ENCODE measurements at regions not wholly inside any gene's neighbourhood (a gene's known extent, or its start where the extent isn't known, plus 50 kb on each side); places are given as distances from the start of the nearest gene placed in this dataset.

DNA sequence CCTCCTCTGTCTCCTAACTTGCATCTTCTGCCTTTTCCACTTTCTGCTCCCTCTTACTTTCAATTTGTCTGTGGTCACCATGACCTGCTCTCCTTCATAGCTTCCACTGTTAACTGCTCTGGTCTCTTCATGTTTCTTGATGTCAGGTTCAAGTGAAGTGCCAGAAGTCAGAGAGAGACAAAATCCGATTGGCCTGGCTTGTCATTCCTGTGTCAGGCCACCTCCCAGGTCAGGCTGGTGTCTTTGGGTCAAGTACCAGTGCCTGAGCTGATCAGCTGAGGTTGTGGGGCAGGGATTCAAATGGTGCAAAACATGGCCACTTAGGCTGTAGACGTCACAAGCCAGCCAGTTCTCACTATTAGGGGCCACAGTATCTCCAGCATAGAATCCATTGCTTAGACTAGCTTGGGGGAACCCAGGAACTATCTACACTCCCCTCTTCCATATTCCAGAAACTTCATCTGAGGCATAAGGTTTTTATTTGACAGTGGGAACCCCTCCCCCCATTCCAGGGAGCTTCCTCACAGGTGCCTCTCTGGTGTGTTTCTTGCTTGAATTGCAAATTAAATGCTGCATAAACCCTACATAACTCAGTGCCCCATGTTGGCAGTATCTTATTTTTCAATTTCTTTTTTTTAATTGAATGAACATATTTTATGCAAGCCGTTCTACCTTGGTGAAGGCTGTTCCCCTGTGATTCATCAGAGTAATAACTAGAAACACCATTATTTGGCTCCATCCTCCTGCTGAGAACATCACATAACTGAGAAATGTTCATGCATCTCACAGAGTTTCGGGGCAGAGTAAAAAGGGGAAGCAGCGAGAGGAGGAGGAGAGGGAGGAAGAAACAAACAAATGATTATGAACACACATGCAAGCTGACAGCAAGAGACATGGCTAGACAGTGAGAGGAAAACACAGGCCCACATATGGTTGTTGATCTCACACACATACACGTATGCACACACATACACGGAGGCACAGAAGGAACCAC, 175.8 kb downstream of the TLE3 start:
- TF ChIP-seq EZH2phosphoT487 (IDR thresholded peaks at IDR 0.05; ENCODE audit: borderline replicate concordance, low read length) (no peak), CTCF (IDR thresholded peaks at IDR 0.05; ENCODE audit: low read depth, low read length, poor library complexity, severe bottlenecking) (no peak)
- peaks cover 9% of the 10 kb centered on the region for H3K36me3 ChIP-seq (ENCODE audit: control insufficient read depth, low read length)
- H3K79me2 ChIP-seq (ENCODE audit: control insufficient read depth, low read length): no peaks in the 10 kb centered on the region
- H3K4me3 ChIP-seq (ENCODE audit: low read length): peak overlapping the region; percentile 51
- H3K4me2 ChIP-seq (ENCODE audit: low read length): peak overlapping the region; percentile 67
- H3K4me1 ChIP-seq (ENCODE audit: control insufficient read depth, low read length): peaks cover 64% of the 10 kb centered on the region
- H3K9me3 ChIP-seq (ENCODE audit: control insufficient read depth, insufficient read depth, low read length): peaks cover 25% of the 10 kb centered on the region
- peak overlapping the region; percentile 89 for H3K27ac ChIP-seq (ENCODE audit: low read depth, low read length)
- H3K9me2 ChIP-seq (replicated peaks; ENCODE audit: control insufficient read depth, low read length): no peaks in the 10 kb centered on the region
- no peaks in the 10 kb centered on the region for H4K20me1 ChIP-seq (ENCODE audit: control insufficient read depth, insufficient read depth, low read depth, low read length)
- H3K27me3 ChIP-seq (ENCODE audit: control insufficient read depth, low read length): no peaks in the 10 kb centered on the region
- peaks cover 26% of the 10 kb centered on the region for H3F3A ChIP-seq (ENCODE audit: control insufficient read depth, insufficient read depth)

DNA sequence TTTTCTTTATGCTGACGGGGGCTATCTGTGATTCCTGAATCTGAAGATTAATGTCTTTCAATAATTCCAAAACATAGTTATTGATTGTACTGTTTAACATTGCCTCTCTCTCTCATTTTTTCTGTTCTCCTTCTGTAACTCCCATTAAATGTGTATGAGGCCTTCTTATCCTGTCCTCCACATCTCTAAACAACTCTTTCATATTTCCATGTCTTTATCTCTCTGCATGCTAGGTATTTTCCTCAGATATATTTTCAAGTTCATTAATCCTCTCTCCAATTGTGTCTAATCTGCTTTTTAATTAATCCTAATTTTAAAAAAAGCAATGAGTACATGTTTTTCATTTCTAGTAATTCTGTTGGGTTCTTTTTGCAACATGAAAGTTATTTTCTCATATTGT, 173.2 kb downstream of the TLE3 start:
- Histone ChIP-seq H3K4me2 (ENCODE audit: low read length) (no peak overlapping the region), H3K9me3 (ENCODE audit: control insufficient read depth, insufficient read depth, low read length) (peaks cover 30% of the 10 kb centered on the region), H3K27ac (ENCODE audit: low read depth, low read length) (no peak overlapping the region), H3K36me3 (ENCODE audit: control insufficient read depth, low read length) (peaks cover 9% of the 10 kb centered on the region), H4K20me1 (ENCODE audit: control insufficient read depth, insufficient read depth, low read depth, low read length) (no peaks in the 10 kb centered on the region), H3F3A (ENCODE audit: control insufficient read depth, insufficient read depth) (peaks cover 26% of the 10 kb centered on the region), H3K9me2 (replicated peaks; ENCODE audit: control insufficient read depth, low read length) (no peaks in the 10 kb centered on the region), H3K4me3 (ENCODE audit: low read length) (no peak overlapping the region), H3K27me3 (ENCODE audit: control insufficient read depth, low read length) (no peaks in the 10 kb centered on the region), H3K79me2 (ENCODE audit: control insufficient read depth, low read length) (no peaks in the 10 kb centered on the region), H3K4me1 (ENCODE audit: control insufficient read depth, low read length) (peaks cover 42% of the 10 kb centered on the region)
- TF ChIP-seq CTCF (IDR thresholded peaks at IDR 0.05; ENCODE audit: low read depth, low read length, poor library complexity, severe bottlenecking): no peak
- TF ChIP-seq EZH2phosphoT487 (IDR thresholded peaks at IDR 0.05; ENCODE audit: borderline replicate concordance, low read length): no peak

GRCh38 chr15:69926006-69926405, 171.7 kb downstream of the TLE3 start:
- Histone ChIP-seq H4K20me1 (ENCODE audit: control insufficient read depth, insufficient read depth, low read depth, low read length) (no peaks in the 10 kb centered on the region), H3K79me2 (ENCODE audit: control insufficient read depth, low read length) (no peaks in the 10 kb centered on the region), H3K27ac (ENCODE audit: low read depth, low read length) (no peak overlapping the region), H3K9me2 (replicated peaks; ENCODE audit: control insufficient read depth, low read length) (no peaks in the 10 kb centered on the region), H3K4me2 (ENCODE audit: low read length) (no peak overlapping the region), H3K36me3 (ENCODE audit: control insufficient read depth, low read length) (peaks cover 9% of the 10 kb centered on the region), H3K4me1 (ENCODE audit: control insufficient read depth, low read length) (peaks cover 34% of the 10 kb centered on the region), H3F3A (ENCODE audit: control insufficient read depth, insufficient read depth) (peaks cover 20% of the 10 kb centered on the region), H3K27me3 (ENCODE audit: control insufficient read depth, low read length) (no peaks in the 10 kb centered on the region), H3K9me3 (ENCODE audit: control insufficient read depth, insufficient read depth, low read length) (peaks cover 30% of the 10 kb centered on the region), H3K4me3 (ENCODE audit: low read length) (no peak overlapping the region)
- TF ChIP-seq EZH2phosphoT487 (IDR thresholded peaks at IDR 0.05; ENCODE audit: borderline replicate concordance, low read length): no peak
- TF ChIP-seq CTCF (IDR thresholded peaks at IDR 0.05; ENCODE audit: low read depth, low read length, poor library complexity, severe bottlenecking): no peak

Data from DOHH2 (cell line).